Breast epithelium (tissue), 3 donors: ENCODE measurements at regions not wholly inside any gene's neighbourhood (a gene's known extent, or its start where the extent isn't known, plus 50 kb on each side); places are given as distances from the start of the nearest gene placed in this dataset.

Experiments
- CTCF ChIP-seq, 3 donors: fragments of 450-650 bp; IDR thresholded peaks; one replicate each; pipeline ENCODE4 v1.5.1; 2016 to 2017; ENCODE audit warnings: antibody characterized with exemption in 3 of 3, mild to moderate bottlenecking in 3 of 3, moderate library complexity in 3 of 3
- POLR2A ChIP-seq: fragments of 450-650 bp; IDR thresholded peaks from one replicate; pipeline ENCODE4 v1.6.1; 2016; ENCODE audit warnings: antibody characterized with exemption, mild to moderate bottlenecking, moderate library complexity
- POLR2AphosphoS5 ChIP-seq, 3 donors: sonication (generic); formaldehyde crosslinking; IDR thresholded peaks; one replicate each; pipeline ENCODE4 v1.6.1; 2017; ENCODE audit warnings: antibody characterized with exemption in 3 of 3

GRCh38 chr6:23409531-23409930 lies 716.5 kb upstream of the NRSN1 start:
- TF ChIP-seq POLR2A, result no peak
- no peak for TF ChIP-seq CTCF (IDR thresholded peaks at IDR 0.05)
- no peak for TF ChIP-seq POLR2AphosphoS5 (IDR thresholded peaks at IDR 0.05)
